T-cell (primary cell): ENCODE measurements at regions not wholly inside any gene's neighbourhood (a gene's known extent, or its start where the extent isn't known, plus 50 kb on each side); places are given as distances from the start of the nearest gene placed in this dataset.

Experiments
- ATAC-seq, 4 experiments: fragments of 200-7000 bp in 3 of 4; fragments of 150-1000 bp in 1 of 4; cut with Tn5 transposase; replicated peaks in 1 of 4; 1 replicate in 3 of 4; 2 replicates in 1 of 4; pipeline ENCODE4 v1.10.0; 2021; ENCODE audit warnings: moderate library complexity in 3 of 4, mild to moderate bottlenecking in 2 of 4, moderate number of reproducible peaks in 1 of 4
- CTCF ChIA-PET, 2 donors: fragments of 300-600 bp; sonication (Branson Sonifier 250); formaldehyde crosslinking; loops; one replicate each; lab custom pipeline; 2022; ENCODE audit warnings: antibody characterized with exemption in 2 of 2; lab: Charles Lee
- POLR2A ChIA-PET, 2 donors: fragments of 300-600 bp; sonication (Branson Sonifier 250); formaldehyde crosslinking; loops; one replicate each; lab custom pipeline; 2022; ENCODE audit warnings: antibody characterized with exemption in 2 of 2; lab: Charles Lee
- DNase-seq, 35 experiments: peaks; one replicate each; pipeline versions ENCODE4 v3.0.0 to v3.0.0-alpha.2; 2013 to 2023
- H3K27ac ChIP-seq: one replicate; pipeline ENCODE4 v1.5.1; 2013; ENCODE audit warnings: low read length
- H3K27me3 ChIP-seq, 2 experiments: replicated peaks in 1 of 2; 1 replicate in 1 of 2; 2 replicates in 1 of 2; pipeline versions ENCODE4 v1.6.1 to v1.7.0; 2013; ENCODE audit warnings: low read length in 1 of 2, mixed read lengths in 1 of 2; ENCODE audit not compliant: control insufficient read depth in 2 of 2, insufficient read depth in 2 of 2; ENCODE audit errors: extremely low read depth in 1 of 2
- H3K36me3 ChIP-seq, 2 donors: 1 replicate in 1 of 2; 2 replicates in 1 of 2; pipeline versions ENCODE4 v1.6.1 to v1.7.0; 2013; ENCODE audit warnings: low read length in 1 of 2; ENCODE audit not compliant: control insufficient read depth in 2 of 2, insufficient read depth in 1 of 2; ENCODE audit errors: extremely low read depth in 1 of 2
- H3K4me1 ChIP-seq, 2 experiments: 1 replicate in 1 of 2; 2 replicates in 1 of 2; pipeline versions ENCODE4 v1.6.1 to v1.7.0; 2013; ENCODE audit warnings: low read length in 2 of 2, mixed read lengths in 1 of 2; ENCODE audit not compliant: insufficient read depth in 2 of 2, control insufficient read depth in 1 of 2; ENCODE audit errors: extremely low read depth in 1 of 2
- H3K4me3 ChIP-seq, 2 donors: 1 replicate in 1 of 2; 2 replicates in 1 of 2; pipeline versions ENCODE4 v1.5.1 to v1.7.0; 2013; ENCODE audit warnings: mild to moderate bottlenecking in 2 of 2, low read length in 1 of 2, moderate library complexity in 1 of 2; ENCODE audit not compliant: control insufficient read depth in 1 of 2; ENCODE audit errors: extremely low read depth in 1 of 2
- H3K9me3 ChIP-seq: 2 replicates; pipeline ENCODE4 v1.7.0; 2013
- H3K27ac Mint-ChIP-seq, 2 donors: one replicate each; pipeline ENCODE4 v1.8.0; 2020 to 2021; ENCODE audit warnings: mild to moderate bottlenecking in 2 of 2, mixed read lengths in 2 of 2
- H3K27me3 Mint-ChIP-seq, 2 donors: one replicate each; pipeline ENCODE4 v1.8.0; 2021 to 2022; ENCODE audit warnings: mixed read lengths in 2 of 2
- H3K36me3 Mint-ChIP-seq: one replicate; pipeline ENCODE4 v1.8.0; 2021; ENCODE audit warnings: mixed read lengths
- H3K4me1 Mint-ChIP-seq, 3 donors: one replicate each; pipeline ENCODE4 v1.8.0; 2020 to 2022; ENCODE audit warnings: mixed read lengths in 3 of 3, mild to moderate bottlenecking in 1 of 3
- H3K4me3 Mint-ChIP-seq, 3 donors: one replicate each; pipeline ENCODE4 v1.8.0; 2020 to 2022; ENCODE audit warnings: mild to moderate bottlenecking in 3 of 3, mixed read lengths in 3 of 3, moderate library complexity in 3 of 3
- H3K9me3 Mint-ChIP-seq, 3 donors: one replicate each; pipeline ENCODE4 v1.8.0; 2020 to 2022; ENCODE audit warnings: mixed read lengths in 3 of 3
- WGBS: methylation state at CpG from one replicate; pipeline ENCODE4 v1.1.5; 2013; ENCODE audit warnings: missing lambda C conversion rate; ENCODE audit not compliant: insufficient coverage; 5-methylcytosine and 5-hydroxymethylcytosine counted together

DNA sequence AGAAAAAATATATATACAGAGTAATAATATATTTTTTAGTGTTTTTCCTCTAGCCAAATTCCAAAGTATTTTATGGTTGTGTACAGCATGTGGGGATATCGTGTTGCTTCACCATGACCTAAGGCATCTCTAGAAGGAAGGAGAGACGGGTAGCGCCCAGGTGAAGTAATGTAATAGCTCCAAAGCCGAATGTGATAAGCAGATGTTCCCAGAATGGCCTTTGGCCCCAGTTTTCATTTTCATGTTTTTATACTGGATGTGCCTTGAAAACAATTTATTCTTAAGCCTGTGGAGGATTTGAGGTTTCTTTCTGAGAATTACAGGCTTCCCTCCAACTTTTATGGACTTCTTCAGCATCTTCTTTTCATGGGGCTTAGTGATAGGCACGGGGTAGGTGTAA, 587.9 kb upstream of the KIRREL3 start:
- H3K4me1 Mint-ChIP-seq = no peaks in the 10 kb centered on the region
- no peaks in the 10 kb centered on the region for H3K27me3 ChIP-seq
- no peaks in the 10 kb centered on the region for H3K36me3 ChIP-seq
- 93% methylated on average over 3 of the region's 5 CpGs for WGBS
- no peak overlapping the region for H3K27ac ChIP-seq
- H3K9me3 Mint-ChIP-seq = no peaks in the 10 kb centered on the region
- no peak overlapping the region for H3K4me3 ChIP-seq
- H3K9me3 ChIP-seq = no peaks in the 10 kb centered on the region
- H3K4me1 ChIP-seq = no peaks in the 10 kb centered on the region
- no peak overlapping the region for H3K4me3 Mint-ChIP-seq
- DNase-seq = no peak
- H3K36me3 Mint-ChIP-seq = no peaks in the 10 kb centered on the region
- no peak for ATAC-seq
- H3K27ac Mint-ChIP-seq = no peak overlapping the region
- H3K27me3 Mint-ChIP-seq = peaks cover 0 to 5% of the 10 kb centered on the region in 2 donors
- CTCF ChIA-PET = no interaction called here
- POLR2A ChIA-PET = no interaction called here

DNA sequence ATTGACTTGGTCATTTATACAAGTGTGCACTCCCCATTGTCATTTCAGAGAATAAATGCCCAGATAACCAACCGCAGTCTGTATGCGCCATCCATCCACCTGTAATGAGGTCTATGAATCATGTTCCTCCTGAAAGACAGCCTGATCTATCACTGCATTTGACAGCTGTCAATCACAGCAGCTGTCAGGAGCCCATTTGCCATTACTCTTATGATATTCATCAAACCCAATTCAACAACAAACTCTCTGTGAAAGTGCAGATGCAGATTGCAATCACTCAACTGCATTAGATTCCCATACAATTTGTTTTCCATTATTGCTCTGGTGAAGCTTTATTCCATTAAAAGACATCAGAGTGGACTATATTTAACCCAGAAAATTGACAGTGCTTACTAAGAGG, 586.9 kb upstream of the KIRREL3 start:
- ChIA-PET POLR2A (no interaction called here), CTCF (no interaction called here)
- DNase-seq (no peak), ATAC-seq (no peak)
- Histone ChIP-seq H3K4me3 (no peak overlapping the region), H3K36me3 (no peaks in the 10 kb centered on the region), H3K4me1 (no peaks in the 10 kb centered on the region), H3K9me3 (no peaks in the 10 kb centered on the region), H3K27ac (no peak overlapping the region), H3K27me3 (no peaks in the 10 kb centered on the region)
- Mint-ChIP-seq H3K36me3 (no peaks in the 10 kb centered on the region), H3K4me1 (no peaks in the 10 kb centered on the region), H3K27ac (no peak overlapping the region), H3K4me3 (no peak overlapping the region), H3K27me3 (peaks cover 0 to 5% of the 10 kb centered on the region in 2 donors), H3K9me3 (no peaks in the 10 kb centered on the region)
- WGBS = 100% methylated on average over 2 of the region's 2 CpGs

- no peaks in the 10 kb centered on the region for H3K9me3 Mint-ChIP-seq
- no peaks in the 10 kb centered on the region for H3K9me3 ChIP-seq
- 50% methylated on average over 3 of the region's 7 CpGs for WGBS
Measured at GRCh38 chr11:127576210-127576609, 575.6 kb upstream of the KIRREL3 start.

DNA sequence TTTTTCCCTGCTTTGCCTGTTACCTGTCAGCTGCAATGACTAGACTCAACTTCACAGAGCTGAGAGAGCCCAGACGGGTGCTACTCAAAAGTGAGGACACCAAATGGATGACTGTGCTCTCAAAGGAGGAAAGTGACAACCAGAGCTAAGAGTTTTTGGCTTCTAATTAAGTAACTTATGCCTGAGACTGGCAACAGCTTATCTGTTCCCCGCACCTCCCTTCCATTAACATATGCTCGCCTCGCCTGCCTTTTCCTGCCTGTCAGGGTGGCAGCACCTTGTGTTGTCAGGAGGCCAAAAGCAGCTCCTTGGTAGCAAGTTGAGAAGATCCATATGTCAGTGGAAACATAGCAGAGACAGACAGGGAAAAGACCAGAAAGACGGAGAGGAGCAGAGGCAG, 573.9 kb upstream of the KIRREL3 start:
- no peaks in the 10 kb centered on the region for H3K4me1 ChIP-seq
- H3K27ac ChIP-seq = no peak overlapping the region
- no peak overlapping the region for H3K4me3 Mint-ChIP-seq
- DNase-seq = no peak
- no peaks in the 10 kb centered on the region for H3K9me3 Mint-ChIP-seq
- no peaks in the 10 kb centered on the region for H3K36me3 ChIP-seq
- no peaks in the 10 kb centered on the region for H3K27me3 Mint-ChIP-seq
- no peak overlapping the region for H3K4me3 ChIP-seq
- ATAC-seq = no peak
- CTCF ChIA-PET = no interaction called here
- H3K4me1 Mint-ChIP-seq = no peaks in the 10 kb centered on the region
- no peaks in the 10 kb centered on the region for H3K36me3 Mint-ChIP-seq
- no peak overlapping the region for H3K27ac Mint-ChIP-seq
- no peaks in the 10 kb centered on the region for H3K9me3 ChIP-seq
- POLR2A ChIA-PET = no interaction called here
- 77% methylated on average over 1 of the region's 5 CpGs for WGBS
- H3K27me3 ChIP-seq = no peaks in the 10 kb centered on the region

More at GRCh38 chr11:127576210-127576609, 575.6 kb upstream of the KIRREL3 start:
- Histone ChIP-seq H3K4me1 (no peaks in the 10 kb centered on the region), H3K27me3 (no peaks in the 10 kb centered on the region), H3K4me3 (no peak overlapping the region), H3K36me3 (no peaks in the 10 kb centered on the region), H3K27ac (no peak overlapping the region)
- no peaks in the 10 kb centered on the region for H3K27me3 Mint-ChIP-seq
- H3K36me3 Mint-ChIP-seq = no peaks in the 10 kb centered on the region
- H3K4me3 Mint-ChIP-seq = no peak overlapping the region
- ChIA-PET CTCF (no interaction called here), POLR2A (no interaction called here)
- no peak overlapping the region for H3K27ac Mint-ChIP-seq
- ATAC-seq = no peak
- no peak for DNase-seq
- H3K4me1 Mint-ChIP-seq = no peaks in the 10 kb centered on the region

GRCh38 chr11:127568891-127569290, 568.3 kb upstream of the KIRREL3 start:
- Histone ChIP-seq H3K27ac (no peak overlapping the region), H3K4me1 (no peaks in the 10 kb centered on the region), H3K9me3 (no peaks in the 10 kb centered on the region), H3K27me3 (no peaks in the 10 kb centered on the region), H3K4me3 (no peak overlapping the region), H3K36me3 (no peaks in the 10 kb centered on the region)
- Mint-ChIP-seq H3K27ac (no peak overlapping the region), H3K27me3 (no peaks in the 10 kb centered on the region), H3K9me3 (no peaks in the 10 kb centered on the region), H3K4me3 (no peak overlapping the region), H3K4me1 (no peaks in the 10 kb centered on the region), H3K36me3 (no peaks in the 10 kb centered on the region)
- ATAC-seq (no peak), DNase-seq (no peak)
- POLR2A ChIA-PET = no interaction called here
- CTCF ChIA-PET = no interaction called here
- no CpG with 5 or more reads among the region's 3 CpGs for WGBS

- H3K27me3 Mint-ChIP-seq = no peaks in the 10 kb centered on the region
- ChIA-PET CTCF (no interaction called here), POLR2A (no interaction called here)
- DNase-seq (no peak), ATAC-seq (no peak)
- H3K27ac Mint-ChIP-seq = no peak overlapping the region
- H3K36me3 Mint-ChIP-seq = no peaks in the 10 kb centered on the region
- H3K9me3 ChIP-seq = no peaks in the 10 kb centered on the region
- no peak overlapping the region for H3K4me3 ChIP-seq
- H3K4me1 ChIP-seq = no peaks in the 10 kb centered on the region
- H3K4me3 Mint-ChIP-seq = no peak overlapping the region
- H3K9me3 Mint-ChIP-seq = no peaks in the 10 kb centered on the region
- H3K27ac ChIP-seq = no peak overlapping the region
- H3K27me3 ChIP-seq = no peaks in the 10 kb centered on the region
- WGBS = no CpG with 5 or more reads among the region's 2 CpGs
- H3K36me3 ChIP-seq = no peaks in the 10 kb centered on the region
- no peaks in the 10 kb centered on the region for H3K4me1 Mint-ChIP-seq
Measured at GRCh38 chr11:127567237-127567932, 566.8 kb upstream of the KIRREL3 start.

GRCh38 chr11:127564810-127565209, 564.2 kb upstream of the KIRREL3 start:
- no peak overlapping the region for H3K4me3 Mint-ChIP-seq

More at GRCh38 chr11:127564810-127565209, 564.2 kb upstream of the KIRREL3 start:
- Histone ChIP-seq H3K36me3 (no peaks in the 10 kb centered on the region), H3K9me3 (no peaks in the 10 kb centered on the region), H3K4me3 (no peak overlapping the region), H3K27ac (no peak overlapping the region), H3K4me1 (no peaks in the 10 kb centered on the region), H3K27me3 (no peaks in the 10 kb centered on the region)
- ATAC-seq (no peak), DNase-seq (no peak)
- CTCF ChIA-PET = no interaction called here
- no peaks in the 10 kb centered on the region for H3K9me3 Mint-ChIP-seq
- 83% methylated on average over 2 of the region's 4 CpGs for WGBS
- H3K27ac Mint-ChIP-seq = no peak overlapping the region
- H3K4me1 Mint-ChIP-seq = no peaks in the 10 kb centered on the region
- POLR2A ChIA-PET = no interaction called here
- no peaks in the 10 kb centered on the region for H3K27me3 Mint-ChIP-seq
- H3K36me3 Mint-ChIP-seq = no peaks in the 10 kb centered on the region
